ENCODE measurements at regions not wholly inside any gene's neighbourhood (a gene's known extent, or its start where the extent isn't known, plus 50 kb on each side); places are given as distances from the start of the nearest gene placed in this dataset.

DNA sequence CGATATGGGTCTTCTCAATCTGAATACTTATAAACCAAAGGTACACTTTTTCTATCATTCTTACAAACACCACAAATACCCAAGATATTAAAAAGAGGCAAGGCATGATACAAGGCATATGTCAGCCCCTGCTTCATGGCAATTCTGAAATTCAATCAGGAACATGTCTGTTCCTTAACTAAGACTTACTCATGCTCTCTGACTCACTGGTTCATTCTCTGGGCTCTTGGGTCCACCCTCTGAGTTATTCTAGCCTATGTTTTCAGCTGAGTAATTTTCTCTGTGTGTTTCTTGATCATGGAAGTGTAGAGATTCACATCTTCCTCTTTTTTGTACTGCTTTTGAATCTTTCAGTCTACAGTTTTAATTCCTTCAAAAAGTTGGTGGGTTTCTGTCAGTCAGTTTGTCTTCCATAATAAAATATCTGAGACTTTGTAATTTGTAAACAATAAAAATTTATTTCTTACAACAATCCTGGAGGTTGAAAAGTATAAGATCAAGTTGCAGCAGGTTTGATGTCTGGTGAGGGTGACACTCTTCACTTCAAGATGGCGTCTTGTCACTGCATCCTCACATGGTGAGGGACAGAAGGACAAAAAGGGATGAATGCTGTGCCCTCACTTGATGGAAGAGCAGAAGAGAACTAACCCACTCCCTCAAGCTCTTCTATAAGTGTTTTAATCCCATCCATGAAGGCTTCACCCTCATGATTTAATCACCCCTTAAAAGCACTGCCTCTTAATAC, 211.7 kb downstream of the FAM76B start:
- DNase-seq: peak; percentile 62

DNA sequence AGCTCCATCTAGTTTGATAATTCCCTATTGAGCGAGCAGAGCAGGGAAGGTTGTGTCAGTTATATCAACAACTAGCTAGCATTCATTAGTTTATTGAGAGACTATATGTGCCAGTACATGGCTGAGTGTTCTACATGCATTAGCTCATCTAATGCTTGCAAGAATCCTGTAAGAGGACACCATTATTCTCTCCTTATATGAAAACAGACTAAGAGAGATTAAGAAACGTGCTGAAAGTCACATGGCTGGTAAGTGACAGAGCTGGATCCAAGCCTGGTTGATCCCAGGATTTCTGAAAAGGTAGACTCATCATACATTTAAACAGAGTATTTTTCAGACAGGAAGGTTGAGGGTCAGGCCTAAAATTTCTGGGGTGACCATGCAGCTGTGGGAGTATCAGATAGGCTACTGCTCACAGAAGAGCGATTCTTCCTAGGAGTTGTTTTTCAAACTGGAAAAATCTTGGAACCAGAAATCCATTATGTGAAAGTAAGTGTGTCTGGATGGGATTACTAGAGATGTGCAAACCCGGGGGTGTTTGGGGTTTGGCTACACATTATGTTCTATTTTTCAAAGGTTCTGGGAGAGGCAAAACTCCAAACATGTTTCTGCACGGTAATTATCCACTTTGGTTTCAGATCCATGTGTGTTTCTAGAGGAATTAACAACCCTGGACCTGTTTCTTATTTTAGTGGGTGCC, 213.3 kb downstream of the FAM76B start:
- no peak for DNase-seq

DNA sequence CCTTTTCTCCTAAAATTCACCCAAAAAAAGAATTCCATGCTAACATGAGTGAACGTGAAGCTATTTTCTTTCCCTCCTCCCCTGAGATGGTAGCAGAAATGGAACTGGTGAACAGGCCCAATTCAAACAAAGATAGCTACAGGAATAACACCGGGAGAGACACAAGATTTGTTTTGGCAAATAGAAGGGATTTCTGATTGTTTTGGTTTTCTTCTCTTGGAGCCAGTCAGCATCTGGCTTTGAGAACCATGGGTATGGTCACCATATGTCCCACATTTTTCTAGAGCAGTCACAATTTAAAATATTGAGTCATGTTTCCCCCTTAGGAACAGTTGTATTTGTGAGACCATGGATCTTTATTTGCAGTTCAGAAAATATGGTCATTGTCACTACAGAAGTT, 214.1 kb downstream of the FAM76B start:
- no peak for DNase-seq

DNA sequence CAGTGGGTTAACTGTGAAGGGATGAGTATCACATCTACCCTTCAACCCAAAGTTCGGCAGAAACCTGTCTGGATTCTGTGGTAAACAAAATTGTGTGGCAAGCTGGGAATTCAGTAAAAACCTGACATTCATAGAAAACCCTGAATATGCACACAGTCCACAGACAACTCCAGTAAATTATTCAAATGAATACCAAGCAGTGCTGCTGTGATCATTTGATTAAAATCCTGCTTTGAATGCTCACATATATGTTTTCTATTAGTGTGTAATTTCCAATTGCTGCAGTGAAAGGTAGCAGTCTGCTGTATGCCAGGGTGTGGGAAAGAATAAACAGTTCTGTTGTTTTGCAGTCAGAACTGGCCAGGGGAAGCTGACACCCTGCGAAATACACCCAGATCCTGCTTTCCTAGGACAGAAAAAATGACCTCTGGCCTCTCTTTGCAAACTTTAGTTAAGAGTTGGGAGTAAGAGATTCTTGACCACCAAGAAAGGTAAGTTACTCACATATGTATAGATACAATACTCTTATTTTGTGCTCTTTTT, 217.8 kb downstream of the FAM76B start:
- no peak for DNase-seq

DNA sequence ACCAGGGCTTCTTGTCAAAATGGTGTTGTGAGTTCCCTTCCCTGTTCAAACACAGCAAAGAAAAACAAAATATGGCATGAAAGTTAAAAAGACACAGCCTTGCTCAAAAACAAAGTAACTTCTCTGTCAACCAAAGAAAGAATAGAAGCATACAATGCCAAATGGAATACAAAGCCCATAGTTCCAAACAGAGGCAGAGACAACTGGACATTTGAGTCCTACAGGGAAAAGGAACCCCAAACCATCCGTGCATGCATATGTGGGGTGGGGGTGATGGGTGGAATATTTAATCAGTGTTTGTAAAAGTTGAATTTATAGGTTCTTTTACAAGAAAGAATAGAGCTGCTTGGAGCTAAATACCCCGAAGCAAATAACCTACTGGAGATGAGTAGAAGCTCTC, 218.7 kb downstream of the FAM76B start:
- DNase-seq: no peak

DNA sequence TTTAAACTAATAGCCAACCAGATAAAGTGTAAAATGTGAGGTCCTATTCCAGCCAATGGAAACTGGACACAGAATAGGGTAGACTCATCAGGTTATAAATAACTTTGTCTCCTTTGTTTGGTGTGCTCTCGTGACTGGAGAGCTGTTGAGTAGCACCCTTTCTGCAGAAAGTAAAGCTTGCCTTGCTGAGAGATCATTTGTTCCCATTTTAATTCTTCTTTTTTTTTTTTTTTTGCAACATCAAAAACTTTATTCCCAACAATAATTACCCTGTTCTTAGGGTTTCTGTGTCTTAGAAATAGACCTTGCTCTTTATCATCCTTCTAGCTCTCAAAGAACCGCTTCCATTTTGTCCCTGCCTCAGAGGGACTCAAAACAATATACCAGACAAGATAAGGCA, 220.4 kb downstream of the FAM76B start:
- no peak for DNase-seq

DNA sequence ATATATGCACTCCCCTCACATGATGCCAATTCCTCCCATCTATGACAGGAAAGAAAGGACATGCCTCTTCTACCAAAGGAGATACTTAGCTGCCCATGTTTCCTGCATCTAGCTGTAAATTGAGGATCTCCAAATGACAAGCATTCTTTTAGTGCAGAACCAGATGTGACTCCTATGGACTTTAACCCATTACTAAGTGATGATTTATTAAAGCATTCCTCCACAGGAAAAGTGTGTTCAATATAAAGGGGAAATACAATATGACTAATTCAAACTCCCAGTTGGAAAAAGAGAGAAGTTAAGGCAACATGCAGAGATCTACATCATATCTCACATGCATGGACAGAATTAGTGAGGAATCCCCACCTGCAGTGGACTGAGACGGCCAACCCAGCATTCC, 221.3 kb downstream of the FAM76B start:
- DNase-seq: no peak

DNA sequence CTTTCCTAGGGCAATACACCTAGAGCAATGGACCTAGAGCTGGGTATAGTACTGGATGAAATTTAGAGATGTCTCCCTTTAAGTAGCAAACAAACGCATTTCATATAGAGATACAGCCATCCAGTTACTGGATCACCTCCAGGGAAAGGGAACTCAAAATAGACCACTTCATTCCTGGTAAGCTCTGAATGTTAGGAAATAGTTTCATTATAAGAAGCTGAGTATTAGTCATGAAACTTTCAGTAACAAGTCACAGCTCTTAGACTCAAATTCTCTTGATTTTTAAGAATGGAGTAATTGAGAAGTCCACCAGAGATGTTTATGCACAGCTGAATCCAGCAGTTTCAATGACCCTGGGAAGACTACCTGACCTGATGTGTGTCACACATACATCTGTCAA, 221.9 kb downstream of the FAM76B start:
- DNase-seq: no peak

DNA sequence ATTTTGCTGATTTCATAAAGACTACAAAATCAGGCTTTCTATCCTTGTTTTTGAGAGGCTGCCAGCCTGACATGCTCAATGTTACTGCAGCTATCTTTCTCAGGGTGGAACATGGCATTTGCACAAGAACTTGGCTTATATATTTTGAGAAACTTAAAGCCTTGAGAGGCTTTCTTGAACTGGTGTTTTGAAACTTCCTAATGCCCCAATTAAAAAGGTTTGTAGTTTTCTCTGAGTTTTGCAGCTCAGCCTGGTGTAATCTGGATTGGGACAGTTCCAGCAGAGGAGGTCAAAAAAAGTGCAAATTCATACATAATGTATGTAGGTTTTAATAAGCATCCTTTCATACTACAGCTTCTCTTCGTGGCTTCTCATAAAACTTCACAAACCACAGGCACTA, 223.4 kb downstream of the FAM76B start:
- DNase-seq: no peak

DNA sequence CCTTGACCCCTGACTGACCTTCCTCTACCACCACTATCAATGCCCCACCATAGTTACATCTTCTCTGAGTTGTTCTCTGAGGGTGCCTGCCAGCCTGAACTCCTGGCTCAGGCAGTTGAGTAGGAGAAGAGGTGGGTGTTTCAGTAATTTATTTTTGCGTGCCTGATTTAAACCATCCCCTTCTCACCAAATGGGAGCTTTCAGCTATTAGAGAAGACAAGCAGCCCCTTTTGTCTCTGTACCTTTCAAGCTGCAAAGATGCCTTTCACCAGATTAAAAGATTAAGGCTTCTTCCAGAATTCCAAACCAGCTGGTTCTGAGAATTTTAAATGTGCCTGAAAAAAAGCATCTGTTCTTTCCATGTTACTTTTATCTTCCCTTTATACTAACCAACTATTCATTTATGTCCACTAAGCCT, 223.8 kb downstream of the FAM76B start:
- no peak for DNase-seq

DNA sequence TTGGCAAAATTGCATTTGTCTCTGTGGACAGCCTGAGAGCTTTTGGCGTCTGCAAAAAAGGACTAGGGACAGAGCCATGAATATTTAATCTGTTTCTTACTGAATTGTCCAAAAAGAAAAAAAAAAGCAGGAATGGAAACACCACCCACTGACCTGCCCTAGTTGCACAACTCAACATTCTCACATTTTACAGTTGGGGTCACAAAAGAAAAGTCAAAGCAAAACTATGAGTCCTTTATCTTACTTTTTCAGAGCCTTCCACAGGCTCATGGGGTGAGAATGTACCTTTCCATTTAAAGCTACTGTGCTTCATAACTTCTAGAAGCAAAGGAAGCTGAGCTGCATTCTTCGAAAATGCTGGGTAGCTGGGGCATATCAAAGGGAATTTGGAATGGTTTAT, 225.7 kb downstream of the FAM76B start:
- DNase-seq: peak; percentile 24

DNA sequence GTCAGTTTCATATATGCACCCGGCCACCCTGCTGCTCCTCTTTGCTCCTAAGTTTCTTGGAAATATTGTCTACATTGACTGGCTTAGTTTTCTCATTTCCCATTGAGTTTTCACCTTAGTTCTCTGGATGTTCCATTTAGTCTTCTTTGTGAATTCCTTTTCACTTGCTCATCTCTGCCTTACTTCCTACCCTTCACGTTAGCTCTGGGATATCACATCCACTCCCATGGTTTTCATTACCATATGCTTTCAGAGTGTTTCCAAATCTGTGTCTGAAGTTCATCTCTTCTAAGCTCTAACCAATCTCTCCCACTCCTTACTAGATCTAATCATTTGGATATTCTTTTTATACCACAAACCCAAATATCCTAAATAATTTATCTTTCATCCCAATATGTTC, 226.4 kb downstream of the FAM76B start:
- DNase-seq: peak; percentile 53

DNA sequence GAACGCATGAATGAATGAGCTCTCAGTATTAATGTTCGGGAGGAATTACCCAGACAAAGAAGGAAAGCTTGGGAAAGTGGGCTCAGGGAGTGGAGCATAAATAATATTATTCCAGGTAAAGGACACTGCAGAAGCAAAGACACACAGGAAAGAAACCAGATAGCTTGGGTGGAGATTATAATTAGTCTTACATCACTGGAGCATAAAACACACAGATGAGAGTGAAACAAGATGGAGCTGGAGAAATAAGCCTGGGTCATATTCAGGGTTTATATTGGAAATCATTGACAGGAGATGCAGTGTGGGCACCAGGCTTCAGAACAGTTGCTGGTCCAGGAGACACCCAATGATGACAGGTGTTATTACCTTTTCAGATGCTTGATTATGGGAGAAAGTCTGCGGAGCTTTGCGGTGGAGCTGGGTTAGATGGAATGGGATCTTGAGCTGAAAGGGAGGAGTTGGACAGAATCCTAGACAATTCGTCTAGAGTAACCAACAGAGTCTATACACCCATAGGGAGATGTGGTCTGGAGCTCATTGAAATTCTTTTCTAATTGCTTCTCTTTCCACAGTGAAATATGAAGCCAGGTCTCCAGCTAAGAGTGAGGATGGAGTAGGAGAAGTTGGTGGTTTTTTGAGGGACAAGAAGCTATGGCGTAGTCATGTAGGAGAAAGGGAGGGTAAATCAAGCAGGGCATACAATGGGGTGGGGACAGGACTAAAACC, 227.2 kb downstream of the FAM76B start:
- DNase-seq: no peak

DNA sequence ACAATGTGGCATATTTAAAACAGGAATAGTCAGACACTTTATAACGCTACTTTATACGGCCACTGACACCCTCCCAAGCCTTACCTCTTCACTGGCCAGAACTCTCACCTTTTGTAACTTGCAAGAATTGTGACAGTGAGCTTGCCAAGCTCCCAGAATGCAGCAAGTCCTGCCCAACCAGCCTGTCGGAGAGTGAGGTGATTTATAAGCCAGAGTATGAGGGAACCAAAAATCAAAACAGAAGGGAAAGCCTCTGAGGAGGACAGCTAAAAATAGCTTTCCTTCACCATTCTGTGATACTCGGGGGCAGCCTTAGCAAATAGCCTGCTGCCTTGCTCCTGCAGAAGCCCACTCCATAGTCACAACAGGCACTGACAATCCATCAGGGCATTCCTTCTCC, 229.7 kb downstream of the FAM76B start:
- no peak for DNase-seq

DNA sequence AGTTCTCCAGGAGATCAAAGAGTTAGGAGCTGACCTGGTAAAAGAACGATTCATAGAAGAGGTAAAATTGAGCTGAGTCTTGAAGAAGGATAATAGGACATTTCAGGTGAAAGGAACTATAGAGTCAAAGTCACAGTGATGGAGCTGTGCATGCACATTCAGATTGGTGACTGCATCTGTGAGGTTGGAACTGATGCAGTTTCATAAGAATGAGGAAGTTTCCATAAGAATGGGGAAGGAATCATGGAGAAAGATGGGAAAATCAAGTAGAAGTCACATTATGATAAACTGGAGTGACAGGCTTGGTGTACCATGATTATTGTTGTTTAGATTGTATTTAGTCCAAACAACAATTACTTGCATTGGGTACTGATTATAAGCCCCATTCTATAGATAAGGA, 232.2 kb downstream of the FAM76B start:
- DNase-seq: no peak

DNA sequence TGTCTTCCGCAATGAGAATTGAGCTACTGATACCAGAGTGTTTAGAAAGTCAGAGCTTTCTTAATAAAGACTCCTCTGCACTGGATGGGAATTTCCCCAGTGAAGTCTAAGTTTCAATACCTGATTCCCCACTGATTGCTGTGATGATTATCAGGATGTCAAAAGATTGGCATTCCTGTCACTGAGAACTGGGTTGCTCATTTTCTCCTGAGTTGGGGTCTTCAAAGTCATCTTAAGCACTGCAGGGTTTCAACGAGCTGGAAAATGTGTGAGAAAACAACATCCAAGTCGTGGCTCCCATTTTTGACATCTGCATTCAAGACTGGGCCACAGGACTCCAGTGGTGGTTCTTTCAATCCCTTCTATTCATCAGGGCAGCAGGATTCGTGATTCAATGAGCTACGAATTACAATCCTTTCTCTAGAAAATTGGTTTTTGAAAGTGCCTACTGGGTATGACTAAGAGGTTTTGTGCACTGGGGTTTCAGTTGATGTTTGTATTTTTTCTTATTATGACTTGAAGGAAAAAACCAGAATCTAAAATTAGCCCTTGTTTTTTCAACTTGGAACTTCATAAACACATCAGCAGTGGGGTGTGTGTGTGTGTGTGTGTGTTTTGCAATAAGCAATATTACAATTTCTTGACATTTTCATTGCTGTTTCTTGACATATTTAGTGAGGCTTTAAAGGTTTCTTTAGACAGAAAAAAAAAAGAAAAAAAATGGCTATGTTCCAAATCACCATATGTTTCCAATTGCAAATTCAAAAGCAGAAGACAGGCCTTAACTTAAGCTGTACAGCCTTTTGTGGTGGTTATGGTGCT, 233.0 kb downstream of the FAM76B start:
- no peak for DNase-seq

DNA sequence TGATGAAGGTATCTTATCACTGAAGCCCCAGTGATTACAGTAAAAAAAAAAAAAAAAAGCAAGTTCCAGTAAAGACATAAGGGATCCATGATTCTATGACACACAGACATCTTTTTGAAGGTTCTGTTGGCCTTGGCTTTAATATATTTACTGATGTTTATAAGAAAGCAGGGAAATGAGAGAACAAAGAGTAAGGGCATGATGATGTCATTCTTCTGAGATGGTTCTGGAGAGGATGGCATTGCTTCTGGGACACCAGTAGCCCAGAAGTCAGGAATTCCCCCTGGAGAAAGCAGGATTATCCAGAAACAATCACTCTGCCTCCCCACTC, 233.6 kb downstream of the FAM76B start:
- no peak for DNase-seq

DNA sequence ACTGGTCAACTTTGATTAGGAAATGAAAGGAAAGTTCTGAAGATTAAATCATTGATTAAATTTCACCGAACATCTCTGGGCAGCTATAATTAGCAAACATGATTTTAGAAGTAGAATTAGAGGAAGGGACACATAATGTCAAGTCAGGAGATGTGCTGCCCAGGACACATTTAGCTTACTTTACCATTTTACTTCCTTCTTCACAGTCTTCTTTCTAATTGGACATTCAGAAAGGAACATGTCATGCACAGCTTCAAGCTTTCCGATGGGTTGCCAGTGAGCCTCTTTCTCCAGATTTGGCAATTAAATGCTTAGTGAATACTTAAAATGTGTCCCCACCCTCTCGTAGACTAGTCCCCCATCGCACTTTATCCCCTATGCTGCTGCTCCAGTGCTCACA, 234.7 kb downstream of the FAM76B start:
- no peak for DNase-seq

DNA sequence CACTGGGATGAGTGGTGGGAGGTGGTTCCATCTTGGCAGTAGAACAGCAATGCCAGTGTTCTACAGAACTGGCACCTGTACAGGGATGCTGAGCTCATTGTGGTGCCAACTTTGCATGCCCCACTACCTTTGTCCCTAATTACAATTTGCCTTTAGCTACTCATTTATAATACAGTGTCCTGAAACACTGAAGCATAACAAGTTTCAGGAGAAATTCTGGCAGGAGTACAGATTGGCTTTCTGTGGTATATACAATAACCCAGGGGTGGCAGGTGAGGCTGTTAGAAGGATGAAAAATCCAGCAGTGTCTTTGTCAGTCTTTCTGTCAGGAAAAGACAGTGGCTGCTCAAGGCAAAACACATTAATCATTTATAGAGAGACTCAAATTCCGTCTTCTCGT, 240.3 kb downstream of the FAM76B start:
- DNase-seq: no peak

DNA sequence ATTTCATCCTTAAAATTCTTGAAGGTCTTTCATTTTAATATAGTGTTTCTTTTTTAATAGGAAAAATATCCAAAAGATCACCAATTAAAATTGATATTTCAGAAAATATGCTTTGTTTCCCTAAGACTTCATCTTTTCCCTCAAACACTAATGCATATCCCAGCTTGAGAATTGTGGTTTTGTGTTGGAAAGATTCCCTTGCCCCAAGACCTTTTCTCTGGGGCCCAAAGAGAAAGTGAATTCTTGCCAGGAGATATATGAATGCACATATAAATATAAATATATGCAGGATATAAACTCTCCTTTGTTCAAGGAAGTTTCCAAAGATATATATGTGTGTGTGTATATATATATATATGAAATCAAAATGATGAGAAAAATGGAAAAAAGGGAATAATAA, 241.2 kb downstream of the FAM76B start:
- DNase-seq: no peak

DNA sequence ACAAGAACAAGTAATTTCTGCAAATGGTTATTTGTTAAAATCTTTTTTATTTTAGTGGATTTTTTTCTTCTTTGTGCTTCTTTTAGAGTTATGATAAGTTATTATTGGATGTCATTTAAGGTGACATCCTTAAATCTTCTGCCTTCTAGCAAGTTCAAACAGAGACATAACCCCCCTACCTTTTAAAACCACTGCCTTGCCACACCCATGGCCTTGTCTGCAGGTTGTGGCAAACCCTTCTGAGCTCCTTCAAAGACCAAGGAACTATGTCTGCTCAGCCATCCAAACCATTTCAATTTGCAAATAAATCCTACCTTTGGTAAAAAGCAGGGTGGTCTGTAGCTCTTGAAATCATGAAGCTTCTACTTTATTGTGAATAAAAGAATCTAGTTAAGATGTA, 241.6 kb downstream of the FAM76B start:
- DNase-seq: no peak

DNA sequence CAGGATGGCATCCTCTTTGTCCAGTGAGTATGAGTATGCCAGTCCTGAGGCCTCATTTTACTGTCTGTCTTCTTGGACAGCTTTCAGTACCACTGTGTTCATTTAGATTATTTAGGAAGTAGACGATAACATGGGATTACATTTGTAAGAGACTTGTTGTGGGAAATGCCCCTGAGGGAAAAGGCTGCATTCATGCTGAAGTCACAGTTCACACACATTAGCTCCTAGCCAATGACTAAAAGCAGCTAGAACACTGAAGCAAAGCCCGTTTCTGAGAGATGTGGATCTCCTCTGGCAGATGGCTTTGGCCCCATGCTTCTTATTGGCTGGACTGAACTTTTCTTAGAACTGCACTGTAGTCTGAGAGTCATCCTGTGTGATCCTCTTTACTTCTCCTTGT, 242.4 kb downstream of the FAM76B start:
- no peak for DNase-seq

Measured in NCI-H226 (cell line).